Type B pancreatic cell (in vitro differentiated cells): ENCODE measurements at regions not wholly inside any gene's neighbourhood (a gene's known extent, or its start where the extent isn't known, plus 50 kb on each side); places are given as distances from the start of the nearest gene placed in this dataset.
A peak's percentile ranks its signal among the peaks of the same experiment; 100 is the strongest.

Experiments used
- DNase-seq: peaks from one replicate; pipeline ENCODE4 v3.0.0; 2021; ENCODE audit warnings: mixed read lengths; ENCODE audit not compliant: unreplicated experiment; ENCODE audit errors: extremely low spot score
- H3K27ac Mint-ChIP-seq: 2 replicates; pipeline ENCODE4 v1.8.0; 2021; ENCODE audit warnings: mild to moderate bottlenecking, mixed read lengths
- H3K27me3 Mint-ChIP-seq: 2 replicates; pipeline ENCODE4 v1.8.0; 2021; ENCODE audit warnings: mixed read lengths
- H3K36me3 Mint-ChIP-seq: 2 replicates; pipeline ENCODE4 v1.8.0; 2021; ENCODE audit warnings: mixed read lengths
- H3K4me1 Mint-ChIP-seq: one replicate; pipeline ENCODE4 v1.8.0; 2021; ENCODE audit warnings: mixed read lengths; ENCODE audit not compliant: unreplicated experiment
- H3K4me3 Mint-ChIP-seq: 2 replicates; pipeline ENCODE4 v1.8.0; 2021; ENCODE audit warnings: mild to moderate bottlenecking, mixed read lengths
- H3K9me3 Mint-ChIP-seq: 2 replicates; pipeline ENCODE4 v1.8.0; 2021; ENCODE audit warnings: mixed read lengths
- CTCF ChIP-seq: fragments of 200-600 bp; sonication (generic); conservative IDR thresholded peaks from 2 replicates; pipeline ENCODE4 v1.5.0; 2021; ENCODE audit warnings: antibody characterized with exemption, mild to moderate bottlenecking

- no peaks in the 10 kb centered on the region for H3K27me3 Mint-ChIP-seq
- H3K4me1 Mint-ChIP-seq: no peaks in the 10 kb centered on the region
- peaks cover 5% of the 10 kb centered on the region for H3K9me3 Mint-ChIP-seq
- H3K27ac Mint-ChIP-seq: no peak overlapping the region
- no peak overlapping the region for H3K4me3 Mint-ChIP-seq
- no peaks in the 10 kb centered on the region for H3K36me3 Mint-ChIP-seq
- DNase-seq: no peak
- no peak for TF ChIP-seq CTCF
Observed at GRCh38 chr18:24773101-24773500, 312.7 kb downstream of the HRH4 start.

- TF ChIP-seq CTCF: no peak
- no peaks in the 10 kb centered on the region for H3K27me3 Mint-ChIP-seq
- no peak overlapping the region for H3K4me3 Mint-ChIP-seq
Observed at GRCh38 chr18:24776019-24776418, 315.6 kb downstream of the HRH4 start.

GRCh38 chr18:24778810-24779418 lies 318.5 kb downstream of the HRH4 start:
- no peak for TF ChIP-seq CTCF
- Mint-ChIP-seq H3K4me3 (no peak overlapping the region), H3K9me3 (no peaks in the 10 kb centered on the region), H3K27me3 (peaks cover 4% of the 10 kb centered on the region), H3K36me3 (no peaks in the 10 kb centered on the region), H3K4me1 (peaks cover 11% of the 10 kb centered on the region), H3K27ac (peak overlapping the region; percentile 57)
- no peak for DNase-seq

More at GRCh38 chr18:24776019-24776418, 315.6 kb downstream of the HRH4 start:
- no peak overlapping the region for H3K27ac Mint-ChIP-seq
- no peaks in the 10 kb centered on the region for H3K9me3 Mint-ChIP-seq
- peaks cover 11% of the 10 kb centered on the region for H3K4me1 Mint-ChIP-seq
- DNase-seq: no peak
- H3K36me3 Mint-ChIP-seq: no peaks in the 10 kb centered on the region

GRCh38 chr18:24782566-24782965 lies 322.1 kb downstream of the HRH4 start:
- no peak overlapping the region for H3K27ac Mint-ChIP-seq
- TF ChIP-seq CTCF: no peak
- peaks cover 17% of the 10 kb centered on the region for H3K4me1 Mint-ChIP-seq
- DNase-seq: no peak
- H3K36me3 Mint-ChIP-seq: no peaks in the 10 kb centered on the region
- peaks cover 7% of the 10 kb centered on the region for H3K9me3 Mint-ChIP-seq
- peaks cover 8% of the 10 kb centered on the region for H3K27me3 Mint-ChIP-seq
- H3K4me3 Mint-ChIP-seq: no peak overlapping the region

- H3K36me3 Mint-ChIP-seq: no peaks in the 10 kb centered on the region
- DNase-seq: no peak
- H3K27me3 Mint-ChIP-seq: peaks cover 8% of the 10 kb centered on the region
- H3K4me3 Mint-ChIP-seq: no peak overlapping the region
- peaks cover 11% of the 10 kb centered on the region for H3K9me3 Mint-ChIP-seq
- no peak for TF ChIP-seq CTCF
- peaks cover 6% of the 10 kb centered on the region for H3K4me1 Mint-ChIP-seq
- no peak overlapping the region for H3K27ac Mint-ChIP-seq
Observed at GRCh38 chr18:24785019-24785418, 324.6 kb downstream of the HRH4 start.

- DNase-seq: no peak
- H3K4me1 Mint-ChIP-seq: peaks cover 13% of the 10 kb centered on the region
- H3K27ac Mint-ChIP-seq: no peak overlapping the region
- no peaks in the 10 kb centered on the region for H3K36me3 Mint-ChIP-seq
- peaks cover 8% of the 10 kb centered on the region for H3K27me3 Mint-ChIP-seq
- no peak for TF ChIP-seq CTCF
- no peak overlapping the region for H3K4me3 Mint-ChIP-seq
- peaks cover 11% of the 10 kb centered on the region for H3K9me3 Mint-ChIP-seq
Observed at GRCh38 chr18:24786027-24786426, 325.6 kb downstream of the HRH4 start.
